ENCODE measurements at regions not wholly inside any gene's neighbourhood (a gene's known extent, or its start where the extent isn't known, plus 50 kb on each side); places are given as distances from the start of the nearest gene placed in this dataset.

DNA sequence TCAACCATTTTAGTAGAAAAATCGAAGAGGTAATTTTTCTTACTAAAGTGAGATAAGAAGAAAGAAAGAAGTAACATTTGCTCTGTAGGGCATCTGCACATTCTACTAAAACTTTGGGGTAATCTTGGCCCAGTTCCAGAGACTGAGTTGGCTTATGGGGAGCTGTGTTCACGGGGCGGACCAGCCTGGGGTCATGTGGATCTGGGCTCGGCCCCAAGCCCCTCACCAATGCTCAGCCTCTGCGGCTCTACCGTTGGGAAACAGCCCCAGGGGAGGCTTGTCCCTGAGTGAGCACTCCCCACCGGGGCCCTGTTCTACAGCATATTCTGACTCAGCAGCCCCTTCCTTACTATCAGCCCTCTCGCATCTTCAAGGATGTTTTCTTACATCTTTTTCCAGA lies 132.3 kb downstream of the RTP5 start:
- no peak for TF ChIP-seq CTCF (IDR thresholded peaks at IDR 0.05)
- no peak for TF ChIP-seq PHF8 (IDR thresholded peaks at IDR 0.05; ENCODE audit: borderline replicate concordance, low read depth)
- TF ChIP-seq TP53 (CRISPR knock-in tag; IDR thresholded peaks at IDR 0.05) = no peak
- TF ChIP-seq POLR2A (IDR thresholded peaks at IDR 0.05; ENCODE audit: low read length) = no peak
- no peak for TF ChIP-seq NFE2L2 (conservative IDR thresholded peaks at IDR 0.05; ENCODE audit: low read length)
- no peak for TF ChIP-seq HOXB5 (CRISPR knock-in tag; IDR thresholded peaks at IDR 0.05)
- no peak for TF ChIP-seq HOXA7 (CRISPR knock-in tag; IDR thresholded peaks at IDR 0.05)
- TF ChIP-seq, protein P1, sequence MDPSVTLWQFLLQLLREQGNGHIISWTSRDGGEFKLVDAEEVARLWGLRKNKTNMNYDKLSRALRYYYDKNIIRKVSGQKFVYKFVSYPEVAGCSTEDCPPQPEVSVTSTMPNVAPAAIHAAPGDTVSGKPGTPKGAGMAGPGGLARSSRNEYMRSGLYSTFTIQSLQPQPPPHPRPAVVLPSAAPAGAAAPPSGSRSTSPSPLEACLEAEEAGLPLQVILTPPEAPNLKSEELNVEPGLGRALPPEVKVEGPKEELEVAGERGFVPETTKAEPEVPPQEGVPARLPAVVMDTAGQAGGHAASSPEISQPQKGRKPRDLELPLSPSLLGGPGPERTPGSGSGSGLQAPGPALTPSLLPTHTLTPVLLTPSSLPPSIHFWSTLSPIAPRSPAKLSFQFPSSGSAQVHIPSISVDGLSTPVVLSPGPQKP (IDR thresholded peaks at IDR 0.05; ENCODE audit: low read depth, low read length) = no peak

All from A549 (cell line).